ENCODE measurements at regions not wholly inside any gene's neighbourhood (a gene's known extent, or its start where the extent isn't known, plus 50 kb on each side); places are given as distances from the start of the nearest gene placed in this dataset.

- TF ChIP-seq, protein P1, sequence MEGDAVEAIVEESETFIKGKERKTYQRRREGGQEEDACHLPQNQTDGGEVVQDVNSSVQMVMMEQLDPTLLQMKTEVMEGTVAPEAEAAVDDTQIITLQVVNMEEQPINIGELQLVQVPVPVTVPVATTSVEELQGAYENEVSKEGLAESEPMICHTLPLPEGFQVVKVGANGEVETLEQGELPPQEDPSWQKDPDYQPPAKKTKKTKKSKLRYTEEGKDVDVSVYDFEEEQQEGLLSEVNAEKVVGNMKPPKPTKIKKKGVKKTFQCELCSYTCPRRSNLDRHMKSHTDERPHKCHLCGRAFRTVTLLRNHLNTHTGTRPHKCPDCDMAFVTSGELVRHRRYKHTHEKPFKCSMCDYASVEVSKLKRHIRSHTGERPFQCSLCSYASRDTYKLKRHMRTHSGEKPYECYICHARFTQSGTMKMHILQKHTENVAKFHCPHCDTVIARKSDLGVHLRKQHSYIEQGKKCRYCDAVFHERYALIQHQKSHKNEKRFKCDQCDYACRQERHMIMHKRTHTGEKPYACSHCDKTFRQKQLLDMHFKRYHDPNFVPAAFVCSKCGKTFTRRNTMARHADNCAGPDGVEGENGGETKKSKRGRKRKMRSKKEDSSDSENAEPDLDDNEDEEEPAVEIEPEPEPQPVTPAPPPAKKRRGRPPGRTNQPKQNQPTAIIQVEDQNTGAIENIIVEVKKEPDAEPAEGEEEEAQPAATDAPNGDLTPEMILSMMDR (conservative IDR thresholded peaks at IDR 0.05; ENCODE audit: control insufficient read depth, insufficient read depth, low read depth, low read length), result no peak
- no peak for DNase-seq (ENCODE audit: low read depth)
- no peak overlapping the region for H3K4me3 ChIP-seq (ENCODE audit: control insufficient read depth, low read depth, low read length)
Measured at GRCh38 chr9:21583628-21584377, 101.7 kb upstream of the IFNE start.

DNA sequence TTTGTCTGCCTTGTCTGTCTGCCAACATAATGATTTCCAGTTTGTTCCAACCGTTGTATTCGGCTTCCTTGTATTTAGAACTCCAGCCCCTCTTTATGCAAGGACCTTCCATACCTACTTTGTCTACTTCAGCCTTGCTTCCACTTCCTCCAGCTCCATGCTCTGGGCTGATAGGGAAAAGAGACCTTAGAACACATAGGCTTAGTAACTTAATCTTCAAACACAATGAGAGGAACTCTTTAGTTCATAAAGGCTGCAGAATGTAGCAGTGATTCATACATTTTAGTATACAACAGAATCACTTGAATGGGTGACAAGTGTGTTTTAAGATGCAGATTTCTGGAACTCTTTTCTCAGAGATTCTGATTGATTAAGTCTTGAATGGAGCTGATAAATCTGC is 102.8 kb upstream of the IFNE start:
- H3K4me3 ChIP-seq (ENCODE audit: control insufficient read depth, low read depth, low read length), result no peak overlapping the region
- TF ChIP-seq, protein P1 (conservative IDR thresholded peaks at IDR 0.05; ENCODE audit: control insufficient read depth, insufficient read depth, low read depth, low read length), result no peak
- DNase-seq (ENCODE audit: low read depth), result no peak

DNA sequence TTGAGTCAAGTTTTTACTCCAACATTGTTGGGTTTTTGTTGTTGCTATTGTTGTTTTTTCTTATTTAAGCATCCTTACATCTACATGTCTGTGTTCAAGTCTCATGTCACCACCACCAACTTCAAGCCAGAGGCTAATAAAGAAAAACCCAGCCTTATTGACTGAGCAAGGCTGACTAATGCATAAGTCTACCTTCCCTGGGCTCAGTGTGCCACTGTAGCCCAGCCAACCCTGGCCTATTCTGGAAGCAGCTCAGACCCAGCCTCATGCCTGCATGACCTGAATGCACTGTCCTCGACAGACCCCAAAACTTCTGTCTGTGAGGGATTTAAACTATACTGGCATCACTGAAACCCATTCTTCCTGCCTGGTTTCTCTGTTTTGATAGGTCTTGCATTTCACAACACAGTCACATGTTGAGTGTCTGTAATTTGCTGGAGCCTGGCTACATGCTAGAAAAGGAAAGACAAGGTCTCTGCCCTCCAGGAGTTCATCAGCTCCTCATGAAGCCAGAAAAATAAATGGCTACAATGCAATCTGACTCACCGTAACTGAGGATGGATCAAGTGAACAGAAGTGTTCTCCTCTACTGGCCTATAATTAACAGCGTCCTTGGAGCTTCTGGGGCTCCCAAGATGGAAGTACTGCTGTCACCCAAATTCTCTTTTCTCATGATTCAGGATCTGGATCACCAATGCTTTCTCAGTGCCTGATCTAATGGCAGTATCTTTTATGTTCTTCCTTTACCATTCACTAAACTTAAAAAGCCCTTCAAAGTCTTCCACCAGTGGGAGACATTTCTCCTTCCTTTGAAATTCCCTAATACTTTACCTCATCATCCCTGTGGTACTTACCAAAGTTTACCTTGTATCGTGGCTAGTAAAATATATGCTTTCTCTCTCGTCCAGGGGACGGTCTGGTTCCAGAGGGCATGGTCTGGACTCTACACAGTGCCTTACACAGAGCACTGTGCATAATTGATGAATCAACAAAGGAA is 103.9 kb upstream of the IFNE start:
- H3K4me3 ChIP-seq (ENCODE audit: control insufficient read depth, low read depth, low read length), result no peak overlapping the region
- TF ChIP-seq, protein P1 (conservative IDR thresholded peaks at IDR 0.05; ENCODE audit: control insufficient read depth, insufficient read depth, low read depth, low read length), result peak; percentile 54
- DNase-seq (ENCODE audit: low read depth), result peak; percentile 62

DNA sequence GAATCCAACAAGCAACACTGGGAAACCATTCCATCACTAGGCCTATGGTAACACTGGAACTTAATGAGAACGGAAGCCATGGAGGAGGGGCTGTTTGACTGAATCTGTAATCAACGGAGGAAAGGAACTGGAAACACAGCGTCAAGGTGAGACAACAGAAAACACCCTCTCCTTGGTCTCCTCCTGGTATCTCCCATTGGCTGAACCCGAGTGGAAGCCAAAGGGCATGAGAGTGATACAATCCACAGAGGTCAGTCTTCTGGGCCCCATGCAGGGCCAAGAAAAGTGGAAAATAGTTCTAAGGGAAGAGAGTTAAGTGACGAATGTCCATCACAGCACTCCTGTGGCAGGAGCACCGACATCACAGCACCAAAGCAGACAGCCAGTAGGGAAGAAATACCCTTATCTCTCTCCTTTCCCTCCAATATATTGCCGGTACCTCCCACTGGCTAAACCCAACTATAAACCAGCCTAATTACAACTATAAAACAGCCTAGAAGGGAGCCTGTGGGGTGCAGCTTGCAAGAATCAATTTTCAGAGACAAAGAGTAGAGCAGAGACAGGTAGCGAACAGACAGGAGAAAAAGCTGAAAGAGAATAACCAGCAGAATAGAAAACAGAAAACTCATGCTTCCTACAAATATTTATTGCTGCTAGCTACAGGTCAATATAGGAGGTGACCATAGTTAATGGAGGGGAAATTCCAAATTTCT is 107.4 kb upstream of the IFNE start:
- no peak overlapping the region for H3K4me3 ChIP-seq (ENCODE audit: control insufficient read depth, low read depth, low read length)
- no peak for DNase-seq (ENCODE audit: low read depth)
- TF ChIP-seq, protein P1 (conservative IDR thresholded peaks at IDR 0.05; ENCODE audit: control insufficient read depth, insufficient read depth, low read depth, low read length), result no peak

- TF ChIP-seq, protein P1 (conservative IDR thresholded peaks at IDR 0.05; ENCODE audit: control insufficient read depth, insufficient read depth, low read depth, low read length), result no peak
- DNase-seq (ENCODE audit: low read depth), result peak; percentile 51
- H3K4me3 ChIP-seq (ENCODE audit: control insufficient read depth, low read depth, low read length), result peak overlapping the region; percentile 43
Measured at GRCh38 chr9:21590058-21590996, 108.2 kb upstream of the IFNE start.
